Activated naive CD8-positive, alpha-beta T cell treated with anti-CD3 and anti-CD28 coated beads, Interleukin-2, amount 50 U/mL, for 24 hours (primary cell): ENCODE measurements at regions not wholly inside any gene's neighbourhood (a gene's known extent, or its start where the extent isn't known, plus 50 kb on each side); places are given as distances from the start of the nearest gene placed in this dataset.

Source experiments
- ATAC-seq: fragments of 150-1000 bp; cut with Tn5 transposase; one replicate; pipeline ENCODE4 v1.10.0; 2021
- DNase-seq: peaks from one replicate; pipeline ENCODE4 v3.0.0; 2021
- H3K27ac Mint-ChIP-seq: one replicate; pipeline ENCODE4 v1.8.0; 2021; ENCODE audit warnings: mild to moderate bottlenecking, mixed read lengths
- H3K27me3 Mint-ChIP-seq: one replicate; pipeline ENCODE4 v1.8.0; 2021; ENCODE audit warnings: mixed read lengths
- H3K36me3 Mint-ChIP-seq: one replicate; pipeline ENCODE4 v1.8.0; 2021; ENCODE audit warnings: low read depth, mixed read lengths
- H3K4me1 Mint-ChIP-seq: one replicate; pipeline ENCODE4 v1.8.0; 2021; ENCODE audit warnings: mixed read lengths
- H3K4me3 Mint-ChIP-seq: one replicate; pipeline ENCODE4 v1.8.0; 2021; ENCODE audit warnings: mild to moderate bottlenecking, moderate library complexity, mixed read lengths
- H3K9me3 Mint-ChIP-seq: one replicate; pipeline ENCODE4 v1.8.0; 2021; ENCODE audit warnings: mixed read lengths

DNA sequence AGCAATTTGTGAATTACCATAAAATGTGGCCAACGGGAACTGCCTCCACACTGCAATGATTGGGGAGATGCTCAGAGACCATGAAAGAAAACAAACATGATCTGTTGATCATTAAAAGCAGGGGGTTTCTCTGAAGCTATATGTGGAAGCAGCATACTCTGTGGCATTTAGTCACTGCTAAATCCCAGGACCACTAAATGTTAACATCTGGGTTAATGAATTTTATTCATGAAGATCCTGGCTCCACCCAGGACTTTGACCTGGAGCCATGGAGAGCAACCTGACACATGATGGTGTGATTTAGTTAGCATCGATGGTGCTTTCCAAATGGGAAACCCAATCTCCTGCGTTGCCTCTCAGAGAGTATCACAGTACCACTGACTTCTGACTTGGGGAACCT, 497.8 kb downstream of the AGTPBP1 start:
- DNase-seq = no peak
- Mint-ChIP-seq H3K27ac (no peak overlapping the region), H3K27me3 (no peaks in the 10 kb centered on the region), H3K36me3 (no peaks in the 10 kb centered on the region), H3K4me1 (no peaks in the 10 kb centered on the region), H3K9me3 (peaks cover 14% of the 10 kb centered on the region), H3K4me3 (no peak overlapping the region)
- ATAC-seq = no peak

GRCh38 chr9:85237478-85237877, 504.3 kb downstream of the AGTPBP1 start:
- no peaks in the 10 kb centered on the region for H3K36me3 Mint-ChIP-seq
- H3K4me1 Mint-ChIP-seq = no peaks in the 10 kb centered on the region
- DNase-seq = no peak
- no peak overlapping the region for H3K4me3 Mint-ChIP-seq
- H3K27me3 Mint-ChIP-seq = peaks cover 3% of the 10 kb centered on the region
- H3K27ac Mint-ChIP-seq = no peak overlapping the region
- no peak for ATAC-seq
- peaks cover 14% of the 10 kb centered on the region for H3K9me3 Mint-ChIP-seq

- no peak overlapping the region for H3K4me3 Mint-ChIP-seq
- H3K36me3 Mint-ChIP-seq = no peaks in the 10 kb centered on the region
- no peaks in the 10 kb centered on the region for H3K4me1 Mint-ChIP-seq
- ATAC-seq (no peak), DNase-seq (no peak)
- no peak overlapping the region for H3K27ac Mint-ChIP-seq
- no peaks in the 10 kb centered on the region for H3K9me3 Mint-ChIP-seq
- H3K27me3 Mint-ChIP-seq = no peaks in the 10 kb centered on the region
Measured at GRCh38 chr9:85230081-85230480, 511.7 kb downstream of the AGTPBP1 start.

DNA sequence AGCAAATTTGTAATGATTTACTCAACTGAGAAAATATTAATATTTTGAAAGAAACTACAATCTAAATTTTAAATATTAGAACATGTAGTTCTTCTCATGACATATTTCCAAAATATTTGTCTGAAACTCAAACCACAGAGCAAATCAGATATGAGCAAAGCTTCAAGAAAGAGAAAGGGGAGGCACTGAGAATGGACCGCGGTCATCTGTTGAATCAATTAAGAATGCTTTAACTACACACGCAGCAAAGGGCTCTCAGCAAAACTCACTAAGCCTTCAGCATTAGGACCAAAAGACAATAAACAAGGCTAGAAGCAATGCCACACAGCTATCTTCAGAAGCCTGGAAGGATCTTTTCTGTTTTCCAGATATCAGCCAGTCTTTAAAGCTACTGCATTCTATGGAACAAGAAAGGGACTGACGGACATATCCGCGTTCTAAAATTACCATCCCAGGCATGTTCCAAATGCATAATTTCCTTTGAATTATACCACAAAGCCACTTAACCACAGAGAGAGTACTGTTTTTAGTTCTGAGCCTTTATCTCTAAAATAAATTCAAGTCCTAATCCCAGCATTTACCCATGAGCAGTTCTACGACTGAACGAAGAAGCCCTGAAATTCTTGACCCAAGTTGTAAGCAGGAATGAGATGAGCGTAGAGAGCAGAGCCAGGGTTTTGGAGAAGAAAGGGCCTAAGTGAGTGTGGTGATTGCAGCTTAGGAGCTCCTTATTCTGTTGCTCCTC, 513.5 kb downstream of the AGTPBP1 start:
- no peaks in the 10 kb centered on the region for H3K9me3 Mint-ChIP-seq
- ATAC-seq = no peak
- no peaks in the 10 kb centered on the region for H3K27me3 Mint-ChIP-seq

DNA sequence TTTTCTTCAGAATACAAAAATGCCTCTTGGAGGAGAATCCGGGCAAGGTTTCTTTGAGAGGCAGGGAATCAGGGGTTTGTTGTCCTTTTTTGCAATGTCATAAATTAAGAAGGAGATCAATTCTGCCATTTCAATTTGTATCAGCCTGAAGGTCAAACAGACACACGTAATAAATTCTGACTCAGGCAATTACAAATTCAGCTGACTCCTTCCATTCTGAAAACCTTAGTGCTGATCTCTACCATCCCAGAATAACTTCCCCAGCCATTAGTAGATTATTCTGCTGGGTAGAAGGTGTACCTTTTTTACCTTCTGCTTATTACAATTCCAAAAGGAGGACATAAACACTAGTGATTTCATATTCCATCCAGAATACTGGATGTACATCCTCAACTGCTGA, 516.6 kb downstream of the AGTPBP1 start:
- H3K27ac Mint-ChIP-seq = no peak overlapping the region
- DNase-seq (no peak), ATAC-seq (no peak)
- H3K4me3 Mint-ChIP-seq = no peak overlapping the region
- no peaks in the 10 kb centered on the region for H3K27me3 Mint-ChIP-seq
- no peaks in the 10 kb centered on the region for H3K9me3 Mint-ChIP-seq
- no peaks in the 10 kb centered on the region for H3K36me3 Mint-ChIP-seq
- H3K4me1 Mint-ChIP-seq = no peaks in the 10 kb centered on the region

More for the DNA sequence above, 513.5 kb downstream of the AGTPBP1 start:
- Mint-ChIP-seq H3K36me3 (no peaks in the 10 kb centered on the region), H3K4me3 (no peak overlapping the region), H3K4me1 (no peaks in the 10 kb centered on the region), H3K27ac (no peak overlapping the region)
- no peak for DNase-seq

- Mint-ChIP-seq H3K4me1 (no peaks in the 10 kb centered on the region), H3K27me3 (no peaks in the 10 kb centered on the region), H3K4me3 (no peak overlapping the region), H3K27ac (no peak overlapping the region), H3K9me3 (no peaks in the 10 kb centered on the region), H3K36me3 (no peaks in the 10 kb centered on the region)
- ATAC-seq (no peak), DNase-seq (no peak)
Measured at GRCh38 chr9:85224729-85225128, 517.0 kb downstream of the AGTPBP1 start.

DNA sequence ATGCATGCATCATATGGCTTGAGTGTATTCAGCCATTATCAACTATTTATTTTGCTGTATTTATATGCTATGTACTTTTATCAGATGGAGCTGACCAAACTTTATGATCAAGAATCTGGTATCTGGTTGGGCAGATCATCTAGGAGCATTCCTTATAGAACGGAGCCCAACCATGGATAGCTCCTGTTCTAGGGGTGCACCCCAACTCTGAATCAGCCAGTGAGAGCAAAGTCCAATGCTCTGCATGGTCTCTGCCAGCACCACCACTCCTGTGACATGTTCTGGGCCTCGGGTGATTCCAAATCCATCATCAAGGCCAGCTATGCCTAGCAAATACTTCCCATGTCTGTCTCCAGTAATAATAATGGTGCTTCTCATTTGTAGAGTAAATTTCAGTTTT, 517.5 kb downstream of the AGTPBP1 start:
- no peaks in the 10 kb centered on the region for H3K9me3 Mint-ChIP-seq
- no peak overlapping the region for H3K4me3 Mint-ChIP-seq
- no peaks in the 10 kb centered on the region for H3K27me3 Mint-ChIP-seq
- H3K4me1 Mint-ChIP-seq = no peaks in the 10 kb centered on the region
- no peak for ATAC-seq
- H3K36me3 Mint-ChIP-seq = no peaks in the 10 kb centered on the region
- DNase-seq = no peak
- H3K27ac Mint-ChIP-seq = no peak overlapping the region

DNA sequence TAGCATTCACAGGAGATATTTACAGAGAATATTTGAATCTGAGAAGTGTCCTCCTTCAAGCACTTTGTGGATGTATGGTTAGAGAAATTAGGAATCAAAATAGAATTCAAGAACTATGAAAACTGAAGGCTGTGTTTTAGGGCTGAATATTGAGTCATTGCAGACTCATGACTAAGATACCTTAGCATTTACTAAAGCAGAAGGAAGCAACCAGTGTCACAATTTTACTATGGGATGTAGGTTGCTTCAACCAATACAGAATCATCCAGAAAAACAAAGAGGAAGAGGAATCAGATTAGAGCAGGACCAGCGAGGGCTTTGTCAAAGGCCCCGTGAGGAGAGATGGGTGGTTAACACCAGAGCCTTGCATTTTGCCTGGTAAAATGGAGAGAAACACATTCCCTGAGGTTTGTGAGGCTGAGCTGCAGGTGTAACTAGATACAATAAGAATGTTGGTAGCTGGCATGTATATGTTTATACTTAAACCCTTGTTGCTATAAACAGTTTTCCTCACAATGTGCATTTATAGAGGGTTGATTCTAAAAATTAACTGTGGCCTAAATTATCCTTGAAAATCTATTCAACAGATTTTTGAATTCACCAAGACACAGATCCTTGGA, 518.1 kb downstream of the AGTPBP1 start:
- Mint-ChIP-seq H3K27ac (no peak overlapping the region), H3K4me1 (no peaks in the 10 kb centered on the region), H3K27me3 (no peaks in the 10 kb centered on the region), H3K36me3 (no peaks in the 10 kb centered on the region), H3K9me3 (no peaks in the 10 kb centered on the region), H3K4me3 (no peak overlapping the region)
- ATAC-seq (no peak), DNase-seq (no peak)

DNA sequence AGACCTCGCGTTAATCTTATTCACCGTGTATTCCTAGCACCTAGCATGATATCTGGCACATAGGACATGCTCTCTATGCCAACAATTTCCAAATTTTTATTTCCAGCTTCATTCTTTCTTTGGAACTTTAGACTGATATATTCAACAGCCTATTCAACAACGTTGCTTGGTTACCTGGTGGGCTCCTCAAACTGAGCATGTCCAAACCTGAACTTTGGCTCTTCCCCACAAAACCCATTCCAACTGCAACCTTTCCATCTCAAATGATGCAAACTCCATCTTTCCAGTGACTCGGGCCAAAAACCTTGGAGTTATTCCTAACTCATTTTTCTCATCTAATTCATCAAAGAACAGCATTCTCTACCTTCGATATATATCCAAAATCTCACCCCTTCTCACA, 525.2 kb downstream of the AGTPBP1 start:
- peaks cover 11% of the 10 kb centered on the region for H3K4me1 Mint-ChIP-seq
- H3K27me3 Mint-ChIP-seq = peaks cover 8% of the 10 kb centered on the region
- DNase-seq (no peak), ATAC-seq (no peak)
- H3K4me3 Mint-ChIP-seq = no peak overlapping the region
- no peaks in the 10 kb centered on the region for H3K36me3 Mint-ChIP-seq
- H3K9me3 Mint-ChIP-seq = no peaks in the 10 kb centered on the region
- no peak overlapping the region for H3K27ac Mint-ChIP-seq

- no peaks in the 10 kb centered on the region for H3K36me3 Mint-ChIP-seq
- H3K9me3 Mint-ChIP-seq = no peaks in the 10 kb centered on the region
- H3K4me3 Mint-ChIP-seq = no peak overlapping the region
- DNase-seq (no peak), ATAC-seq (no peak)
- no peak overlapping the region for H3K27ac Mint-ChIP-seq
- peaks cover 8% of the 10 kb centered on the region for H3K27me3 Mint-ChIP-seq
- peaks cover 11% of the 10 kb centered on the region for H3K4me1 Mint-ChIP-seq
Measured at GRCh38 chr9:85215961-85216360, 525.8 kb downstream of the AGTPBP1 start.

- H3K27ac Mint-ChIP-seq = no peak overlapping the region
- DNase-seq = no peak
- H3K27me3 Mint-ChIP-seq = peaks cover 8% of the 10 kb centered on the region
- H3K9me3 Mint-ChIP-seq = no peaks in the 10 kb centered on the region
- no peak overlapping the region for H3K4me3 Mint-ChIP-seq
- peaks cover 11% of the 10 kb centered on the region for H3K4me1 Mint-ChIP-seq
- H3K36me3 Mint-ChIP-seq = no peaks in the 10 kb centered on the region
- no peak for ATAC-seq
Measured at GRCh38 chr9:85215416-85215815, 526.3 kb downstream of the AGTPBP1 start.

GRCh38 chr9:85213650-85214607, 527.8 kb downstream of the AGTPBP1 start:
- H3K27me3 Mint-ChIP-seq = peaks cover 10% of the 10 kb centered on the region
- no peak overlapping the region for H3K27ac Mint-ChIP-seq
- no peak overlapping the region for H3K4me3 Mint-ChIP-seq
- no peaks in the 10 kb centered on the region for H3K36me3 Mint-ChIP-seq
- DNase-seq (no peak), ATAC-seq (no peak)
- no peaks in the 10 kb centered on the region for H3K9me3 Mint-ChIP-seq
- peaks cover 11% of the 10 kb centered on the region for H3K4me1 Mint-ChIP-seq

DNA sequence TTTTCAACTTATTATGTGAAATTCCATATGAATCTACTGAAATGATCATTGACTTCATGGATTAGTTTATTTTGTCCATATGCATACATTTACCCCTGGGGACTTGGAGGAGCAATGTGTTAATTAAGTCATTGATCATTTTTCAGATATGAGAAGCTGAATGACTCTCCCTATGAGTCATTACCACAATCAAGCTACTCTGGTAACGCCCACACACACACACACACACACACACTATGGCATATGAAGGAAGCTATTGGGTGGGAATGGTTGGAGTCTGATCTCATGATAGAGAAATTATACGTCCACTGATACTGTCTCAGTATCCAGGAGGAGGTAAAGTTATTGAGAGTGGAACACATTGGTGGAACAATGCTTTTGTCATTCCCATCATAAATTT, 528.9 kb downstream of the AGTPBP1 start:
- H3K36me3 Mint-ChIP-seq = no peaks in the 10 kb centered on the region
- H3K4me3 Mint-ChIP-seq = no peak overlapping the region
- no peaks in the 10 kb centered on the region for H3K9me3 Mint-ChIP-seq
- H3K27me3 Mint-ChIP-seq = peaks cover 10% of the 10 kb centered on the region
- H3K4me1 Mint-ChIP-seq = peaks cover 11% of the 10 kb centered on the region
- H3K27ac Mint-ChIP-seq = no peak overlapping the region
- DNase-seq (peak; percentile 10), ATAC-seq (no peak)

GRCh38 chr9:85212209-85212608, 529.5 kb downstream of the AGTPBP1 start:
- H3K9me3 Mint-ChIP-seq = no peaks in the 10 kb centered on the region
- DNase-seq (no peak), ATAC-seq (no peak)
- peaks cover 10% of the 10 kb centered on the region for H3K27me3 Mint-ChIP-seq
- peaks cover 11% of the 10 kb centered on the region for H3K4me1 Mint-ChIP-seq
- no peak overlapping the region for H3K27ac Mint-ChIP-seq
- no peaks in the 10 kb centered on the region for H3K36me3 Mint-ChIP-seq
- H3K4me3 Mint-ChIP-seq = no peak overlapping the region

GRCh38 chr9:85208666-85209065, 533.1 kb downstream of the AGTPBP1 start:
- no peak for DNase-seq
- Mint-ChIP-seq H3K36me3 (no peaks in the 10 kb centered on the region), H3K4me1 (peaks cover 11% of the 10 kb centered on the region), H3K4me3 (no peak overlapping the region), H3K27me3 (peaks cover 3% of the 10 kb centered on the region), H3K27ac (no peak overlapping the region), H3K9me3 (no peaks in the 10 kb centered on the region)
- no peak for ATAC-seq
